ENCODE measurements at regions not wholly inside any gene's neighbourhood (a gene's known extent, or its start where the extent isn't known, plus 50 kb on each side); places are given as distances from the start of the nearest gene placed in this dataset.

GRCh38 chr12:92432724-92433441, 269.9 kb upstream of the PLEKHG7 start:
- Histone ChIP-seq H3K36me3 (replicated peaks; ENCODE audit: control insufficient read depth, insufficient read depth, low read length) (no peaks in the 10 kb centered on the region), H3K27me3 (ENCODE audit: control insufficient read depth, insufficient read depth, low read length) (no peaks in the 10 kb centered on the region), H3K4me3 (ENCODE audit: insufficient read depth, low read depth, low read length) (no peak overlapping the region)
- no peak for DNase-seq

DNA sequence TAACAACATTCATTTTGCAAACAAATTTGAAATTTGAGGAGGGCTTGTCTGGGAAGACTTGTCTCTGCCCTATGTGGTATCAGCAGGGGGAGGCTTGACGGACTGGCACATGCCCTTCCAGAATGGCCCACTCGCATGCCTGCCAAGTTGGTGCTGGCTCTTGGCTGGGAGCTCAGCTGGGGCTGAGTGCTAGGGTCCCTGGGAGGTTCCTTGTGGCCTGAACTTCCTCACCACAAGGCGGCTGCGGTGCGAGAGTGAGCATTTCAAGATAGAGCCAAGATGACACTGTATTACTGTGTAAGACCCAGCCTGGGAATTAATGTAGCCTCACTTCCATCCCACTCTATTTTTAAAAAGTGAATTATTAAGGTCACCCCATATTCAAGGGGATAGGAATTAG, 271.6 kb upstream of the PLEKHG7 start:
- no peaks in the 10 kb centered on the region for H3K27me3 ChIP-seq (ENCODE audit: control insufficient read depth, insufficient read depth, low read length)
- H3K4me3 ChIP-seq (ENCODE audit: insufficient read depth, low read depth, low read length) = no peak overlapping the region
- DNase-seq = peak; percentile 29
- H3K36me3 ChIP-seq (replicated peaks; ENCODE audit: control insufficient read depth, insufficient read depth, low read length) = no peaks in the 10 kb centered on the region

DNA sequence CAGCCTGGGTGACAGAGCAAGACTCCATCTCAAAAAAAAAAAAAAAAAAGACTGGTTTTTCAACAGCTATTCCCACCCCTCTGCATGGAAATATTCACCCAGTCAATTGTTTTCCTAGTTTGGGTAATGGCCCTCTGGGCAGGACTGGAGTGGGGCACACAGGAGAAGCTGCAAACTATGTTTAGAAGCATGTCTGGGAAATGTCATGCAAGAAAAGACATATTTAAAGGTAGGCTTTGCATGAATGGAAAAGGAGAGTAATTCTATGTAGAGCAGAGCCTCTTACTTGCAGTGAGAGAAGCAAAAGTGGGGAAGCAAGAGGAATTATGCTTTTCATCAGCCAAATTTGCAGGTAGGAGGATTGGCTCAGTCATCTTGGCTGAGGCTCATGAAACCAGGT, 276.5 kb upstream of the PLEKHG7 start:
- no peak overlapping the region for H3K4me3 ChIP-seq (ENCODE audit: insufficient read depth, low read depth, low read length)
- no peaks in the 10 kb centered on the region for H3K27me3 ChIP-seq (ENCODE audit: control insufficient read depth, insufficient read depth, low read length)
- no peak for DNase-seq
- no peaks in the 10 kb centered on the region for H3K36me3 ChIP-seq (replicated peaks; ENCODE audit: control insufficient read depth, insufficient read depth, low read length)

GRCh38 chr12:92425165-92425564, 277.6 kb upstream of the PLEKHG7 start:
- Histone ChIP-seq H3K27me3 (ENCODE audit: control insufficient read depth, insufficient read depth, low read length) (no peaks in the 10 kb centered on the region), H3K36me3 (replicated peaks; ENCODE audit: control insufficient read depth, insufficient read depth, low read length) (no peaks in the 10 kb centered on the region), H3K4me3 (ENCODE audit: insufficient read depth, low read depth, low read length) (no peak overlapping the region)
- no peak for DNase-seq

DNA sequence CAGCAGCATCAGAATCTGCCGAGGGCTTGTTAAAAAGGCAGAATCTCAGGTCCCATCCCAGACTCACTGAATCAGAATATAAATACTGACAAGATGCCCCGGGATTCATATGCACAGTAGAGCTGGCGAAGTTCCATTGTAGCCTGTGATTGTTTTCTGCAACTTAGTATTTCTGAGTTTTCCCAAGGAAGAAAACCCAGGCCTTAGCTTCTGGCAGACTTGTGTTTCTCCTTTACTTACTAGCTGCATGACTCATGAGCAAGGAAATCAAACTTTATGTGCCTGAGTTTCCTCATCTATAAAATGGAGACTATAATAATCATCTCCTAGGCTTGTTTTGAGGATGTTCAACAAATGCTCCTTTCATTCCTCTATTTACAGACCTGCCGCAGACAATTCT, 278.5 kb upstream of the PLEKHG7 start:
- Histone ChIP-seq H3K36me3 (replicated peaks; ENCODE audit: control insufficient read depth, insufficient read depth, low read length) (no peaks in the 10 kb centered on the region), H3K27me3 (ENCODE audit: control insufficient read depth, insufficient read depth, low read length) (no peaks in the 10 kb centered on the region), H3K4me3 (ENCODE audit: insufficient read depth, low read depth, low read length) (no peak overlapping the region)
- peak; percentile 36 for DNase-seq

DNA sequence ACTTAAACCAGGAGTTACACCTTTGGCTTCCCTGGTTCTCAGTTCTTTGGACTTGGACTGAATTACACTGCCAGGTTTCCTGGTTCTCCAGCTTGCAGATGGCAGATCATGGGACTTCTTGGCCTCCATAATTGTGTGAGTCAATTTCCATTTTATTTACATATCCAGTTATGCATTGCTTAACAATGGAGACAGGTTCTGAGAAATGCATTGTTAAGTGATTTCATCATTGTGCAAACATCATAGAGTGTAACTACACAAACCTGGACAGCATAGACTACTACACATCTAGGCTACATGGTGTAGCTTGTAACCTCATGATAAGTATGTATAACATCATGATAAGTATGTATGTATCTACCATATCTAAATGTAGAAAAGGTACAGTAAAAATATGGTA, 276.1 kb upstream of the BTG1 start:
- DNase-seq = no peak
- no peaks in the 10 kb centered on the region for H3K27me3 ChIP-seq (ENCODE audit: control insufficient read depth, insufficient read depth, low read length)
- no peak overlapping the region for H3K4me3 ChIP-seq (ENCODE audit: insufficient read depth, low read depth, low read length)
- no peaks in the 10 kb centered on the region for H3K36me3 ChIP-seq (replicated peaks; ENCODE audit: control insufficient read depth, insufficient read depth, low read length)

DNA sequence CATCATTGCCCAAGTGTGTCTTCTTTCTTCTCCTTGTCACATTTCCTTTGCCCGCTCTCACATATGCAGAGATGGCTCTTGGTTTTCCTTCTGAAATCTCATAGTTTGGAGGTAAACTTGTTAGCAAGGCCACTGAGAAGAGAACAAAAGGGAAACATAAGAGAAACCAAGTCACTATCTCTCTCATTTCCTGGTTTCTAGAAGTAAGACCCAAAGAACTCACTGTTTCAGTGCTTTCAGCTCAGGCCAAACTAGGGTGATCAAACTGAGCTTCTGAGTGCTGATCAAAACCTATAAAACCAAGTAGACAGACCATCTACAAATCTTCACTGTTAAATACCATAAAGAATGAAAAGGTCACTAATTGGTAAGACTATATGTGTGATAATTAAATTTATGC, 275.4 kb upstream of the BTG1 start:
- Histone ChIP-seq H3K36me3 (replicated peaks; ENCODE audit: control insufficient read depth, insufficient read depth, low read length) (no peaks in the 10 kb centered on the region), H3K4me3 (ENCODE audit: insufficient read depth, low read depth, low read length) (no peak overlapping the region), H3K27me3 (ENCODE audit: control insufficient read depth, insufficient read depth, low read length) (no peaks in the 10 kb centered on the region)
- DNase-seq = no peak

DNA sequence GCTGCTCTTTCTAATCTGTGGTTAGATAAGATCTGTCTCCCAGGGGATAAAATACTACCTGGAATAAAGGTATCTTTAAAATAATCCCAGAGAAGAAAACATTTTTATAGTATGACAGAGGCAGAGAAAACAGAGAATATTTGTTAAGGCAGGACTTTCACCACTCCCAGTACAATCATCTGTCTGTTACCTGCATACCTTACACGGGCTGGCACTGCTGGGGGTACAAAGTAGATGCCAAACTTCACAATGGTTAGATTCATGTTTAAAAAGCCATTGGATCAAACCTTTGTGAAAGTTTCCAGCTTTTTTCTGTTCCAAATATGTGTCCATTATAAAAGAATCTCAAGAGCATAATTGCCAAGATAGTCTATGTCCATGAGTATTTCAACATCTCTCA, 273.6 kb upstream of the BTG1 start:
- no peak for DNase-seq
- H3K4me3 ChIP-seq (ENCODE audit: insufficient read depth, low read depth, low read length) = no peak overlapping the region
- no peaks in the 10 kb centered on the region for H3K27me3 ChIP-seq (ENCODE audit: control insufficient read depth, insufficient read depth, low read length)
- H3K36me3 ChIP-seq (replicated peaks; ENCODE audit: control insufficient read depth, insufficient read depth, low read length) = no peaks in the 10 kb centered on the region

GRCh38 chr12:92418381-92418780, 272.7 kb upstream of the BTG1 start:
- no peak for DNase-seq
- no peak overlapping the region for H3K4me3 ChIP-seq (ENCODE audit: insufficient read depth, low read depth, low read length)
- no peaks in the 10 kb centered on the region for H3K36me3 ChIP-seq (replicated peaks; ENCODE audit: control insufficient read depth, insufficient read depth, low read length)
- no peaks in the 10 kb centered on the region for H3K27me3 ChIP-seq (ENCODE audit: control insufficient read depth, insufficient read depth, low read length)

- Histone ChIP-seq H3K27me3 (ENCODE audit: control insufficient read depth, insufficient read depth, low read length) (no peaks in the 10 kb centered on the region), H3K4me3 (ENCODE audit: insufficient read depth, low read depth, low read length) (no peak overlapping the region), H3K36me3 (replicated peaks; ENCODE audit: control insufficient read depth, insufficient read depth, low read length) (no peaks in the 10 kb centered on the region)
- DNase-seq = no peak
Measured at GRCh38 chr12:92417373-92417772, 271.7 kb upstream of the BTG1 start.

GRCh38 chr12:92416385-92416812, 270.8 kb upstream of the BTG1 start:
- DNase-seq = no peak
- Histone ChIP-seq H3K4me3 (ENCODE audit: insufficient read depth, low read depth, low read length) (no peak overlapping the region), H3K36me3 (replicated peaks; ENCODE audit: control insufficient read depth, insufficient read depth, low read length) (no peaks in the 10 kb centered on the region), H3K27me3 (ENCODE audit: control insufficient read depth, insufficient read depth, low read length) (no peaks in the 10 kb centered on the region)

DNA sequence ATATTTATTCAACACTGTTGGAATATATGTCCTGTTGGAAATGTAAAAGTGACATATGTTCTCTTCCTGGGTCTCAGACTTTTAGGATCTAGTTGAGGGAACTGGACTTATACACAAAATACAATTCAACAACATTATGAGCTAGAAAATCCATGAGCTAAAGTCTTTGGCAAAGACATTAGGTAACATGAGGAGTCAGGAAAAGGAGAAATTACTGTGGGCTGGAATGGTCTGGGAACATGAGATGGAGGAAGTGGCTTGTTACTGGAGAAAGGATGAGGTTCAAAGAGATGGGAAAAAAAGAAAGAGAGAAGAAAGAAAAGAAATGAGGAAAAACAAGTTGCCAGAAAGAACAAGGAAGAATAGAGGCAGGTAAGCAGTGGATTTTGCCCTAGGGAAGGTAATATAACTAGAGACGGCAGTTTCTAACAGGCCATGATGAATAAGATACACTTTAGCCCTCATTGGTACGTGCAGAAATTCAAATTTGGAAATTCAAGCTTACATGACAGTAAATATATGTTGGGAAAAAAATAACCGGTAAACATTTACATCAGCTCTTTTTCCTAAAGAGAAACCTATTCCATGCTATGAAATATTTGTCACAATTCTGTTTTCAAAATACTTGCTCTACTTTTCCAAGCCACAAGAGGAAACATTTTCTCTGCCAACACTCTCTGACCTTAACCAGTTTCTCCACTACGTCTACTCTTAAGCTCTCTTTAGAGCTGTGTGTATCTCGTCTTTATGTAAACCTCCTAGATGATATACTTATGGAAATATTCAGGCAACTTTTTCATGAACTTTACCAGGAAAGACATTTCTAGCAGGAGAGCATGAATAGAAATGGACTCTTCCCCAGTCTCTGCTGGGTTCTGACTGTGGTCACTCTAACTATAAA, 268.8 kb upstream of the BTG1 start:
- no peaks in the 10 kb centered on the region for H3K27me3 ChIP-seq (ENCODE audit: control insufficient read depth, insufficient read depth, low read length)
- no peaks in the 10 kb centered on the region for H3K36me3 ChIP-seq (replicated peaks; ENCODE audit: control insufficient read depth, insufficient read depth, low read length)
- no peak for DNase-seq
- no peak overlapping the region for H3K4me3 ChIP-seq (ENCODE audit: insufficient read depth, low read depth, low read length)

GRCh38 chr12:92413286-92413685, 267.6 kb upstream of the BTG1 start:
- DNase-seq = no peak
- Histone ChIP-seq H3K36me3 (replicated peaks; ENCODE audit: control insufficient read depth, insufficient read depth, low read length) (no peaks in the 10 kb centered on the region), H3K4me3 (ENCODE audit: insufficient read depth, low read depth, low read length) (no peak overlapping the region), H3K27me3 (ENCODE audit: control insufficient read depth, insufficient read depth, low read length) (no peaks in the 10 kb centered on the region)

- Histone ChIP-seq H3K4me3 (ENCODE audit: insufficient read depth, low read depth, low read length) (no peak overlapping the region), H3K27me3 (ENCODE audit: control insufficient read depth, insufficient read depth, low read length) (no peaks in the 10 kb centered on the region), H3K36me3 (replicated peaks; ENCODE audit: control insufficient read depth, insufficient read depth, low read length) (no peaks in the 10 kb centered on the region)
- no peak for DNase-seq
Measured at GRCh38 chr12:92412856-92413255, 267.2 kb upstream of the BTG1 start.

DNA sequence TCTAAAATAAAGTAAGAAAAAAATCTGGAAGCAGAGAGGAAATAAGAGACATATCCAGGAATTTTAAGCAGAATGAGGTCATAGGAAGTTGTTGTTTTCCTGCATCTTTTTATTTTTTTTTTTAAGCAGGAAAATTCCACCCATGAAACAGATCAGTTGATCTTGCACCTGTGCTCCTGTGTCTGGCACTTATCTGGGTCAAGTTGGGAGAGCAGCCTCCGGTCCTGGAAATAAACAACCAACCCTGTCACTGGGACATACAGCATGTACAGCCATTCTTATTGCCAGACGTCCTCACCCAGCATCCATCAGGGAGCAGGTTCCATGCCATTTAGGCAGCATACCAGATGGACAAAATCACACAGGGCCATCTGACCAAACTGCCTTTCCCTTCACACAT, 266.0 kb upstream of the BTG1 start:
- Histone ChIP-seq H3K36me3 (replicated peaks; ENCODE audit: control insufficient read depth, insufficient read depth, low read length) (no peaks in the 10 kb centered on the region), H3K4me3 (ENCODE audit: insufficient read depth, low read depth, low read length) (no peak overlapping the region), H3K27me3 (ENCODE audit: control insufficient read depth, insufficient read depth, low read length) (no peaks in the 10 kb centered on the region)
- no peak for DNase-seq

Measured in H7 (cell line).